ENCODE measurements at regions not wholly inside any gene's neighbourhood (a gene's known extent, or its start where the extent isn't known, plus 50 kb on each side); places are given as distances from the start of the nearest gene placed in this dataset.
"Not testable (repeated sequence)": the region's sequence is repeated elsewhere in the genome, so short reads cannot be mapped to it uniquely, and the experiment has no call there.

DNA sequence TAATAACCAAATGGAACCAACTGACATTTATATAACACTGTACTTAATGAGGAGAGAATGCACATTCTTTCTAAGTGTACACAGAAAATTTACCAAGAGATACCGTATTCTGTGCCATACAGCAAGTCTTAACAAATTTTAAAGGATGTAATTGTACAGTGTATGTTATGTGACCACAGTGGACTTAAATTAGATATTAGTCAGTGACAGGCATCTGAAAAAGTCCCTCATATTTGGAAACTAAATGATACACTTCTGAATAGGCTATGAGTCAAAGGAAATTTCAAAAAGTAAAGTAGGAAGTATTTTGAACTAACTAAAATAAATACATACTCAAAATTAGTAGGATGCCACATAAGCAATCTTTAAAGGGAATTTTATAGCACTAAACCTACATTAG lies 59.6 kb upstream of the P3H2 start:
- DNase-seq (no peak), ATAC-seq (ENCODE audit: low FRiP score in 2 of 2) (no peak)
- 78 to 83% methylated on average over 1 of the region's 1 CpG for WGBS, 2 donors
- Histone ChIP-seq H3K4me3 (no peak overlapping the region), H3K4me1 (no peaks in the 10 kb centered on the region), H3K27ac (no peak overlapping the region), H3K36me3 (no peaks in the 10 kb centered on the region), H3K27me3 (no peaks in the 10 kb centered on the region), H3K9me3 (no peaks in the 10 kb centered on the region)
- TF ChIP-seq EP300 (IDR thresholded peaks at IDR 0.05) (no peak), POLR2A (IDR thresholded peaks at IDR 0.05) (no peak), CTCF (IDR thresholded peaks at IDR 0.05) (no peak), POLR2AphosphoS5 (IDR thresholded peaks at IDR 0.05) (no peak)

GRCh38 chr3:190178779-190179178 lies 58.1 kb upstream of the P3H2 start:
- TF ChIP-seq CTCF (IDR thresholded peaks at IDR 0.05) (no peak), POLR2A (IDR thresholded peaks at IDR 0.05) (no peak), POLR2AphosphoS5 (IDR thresholded peaks at IDR 0.05) (no peak)
- H3K9me3 ChIP-seq = no peaks in the 10 kb centered on the region

DNA sequence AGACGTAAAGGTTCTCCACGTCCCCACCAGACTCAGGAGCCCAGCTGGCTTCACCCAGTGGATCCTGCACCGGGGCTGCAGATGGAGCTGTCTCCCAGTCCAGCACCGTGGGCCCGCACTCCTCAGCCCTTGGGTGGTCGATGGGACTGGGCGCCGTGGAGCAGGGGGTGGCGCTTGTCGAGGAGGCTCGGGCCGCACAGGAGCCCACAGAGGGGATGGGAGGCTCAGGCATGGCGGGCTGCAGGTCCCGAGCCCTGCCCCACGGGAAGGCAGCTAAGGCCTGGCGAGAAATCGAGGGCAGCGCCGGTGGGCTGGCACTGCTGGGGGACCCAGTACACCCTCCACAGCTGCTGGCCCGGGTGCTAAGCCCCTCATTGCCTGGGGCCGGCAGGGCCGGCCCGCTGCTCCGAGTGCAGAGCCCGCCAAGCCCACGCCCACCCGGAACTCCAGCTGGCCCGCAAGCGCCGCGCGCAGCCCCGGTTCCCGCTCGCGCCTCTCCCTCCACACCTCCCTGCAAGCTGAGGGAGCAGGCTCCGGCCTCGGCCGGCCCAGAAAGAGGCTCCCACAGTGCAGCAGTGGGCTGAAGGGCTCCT lies 56.3 kb upstream of the P3H2 start:
- not testable (repeated sequence) for H3K9me3 ChIP-seq; H3K4me1 ChIP-seq; H3K27me3 ChIP-seq; H3K27ac ChIP-seq; ATAC-seq (ENCODE audit: low FRiP score in 2 of 2); H3K4me3 ChIP-seq; H3K36me3 ChIP-seq
- WGBS, 2 donors = 93 to 96% methylated on average over 16 to 38 of the region's 39 CpGs
- peak in 1 of 2 donors; percentile 76 for DNase-seq

More at GRCh38 chr3:190178779-190179178, 58.1 kb upstream of the P3H2 start:
- 88 to 90% methylated on average over 2 of the region's 2 CpGs for WGBS, 2 donors
- Histone ChIP-seq H3K4me3 (no peak overlapping the region), H3K27me3 (no peaks in the 10 kb centered on the region), H3K36me3 (no peaks in the 10 kb centered on the region), H3K27ac (no peak overlapping the region), H3K4me1 (no peaks in the 10 kb centered on the region)
- ATAC-seq (ENCODE audit: low FRiP score in 2 of 2) = no peak
- no peak for DNase-seq

DNA sequence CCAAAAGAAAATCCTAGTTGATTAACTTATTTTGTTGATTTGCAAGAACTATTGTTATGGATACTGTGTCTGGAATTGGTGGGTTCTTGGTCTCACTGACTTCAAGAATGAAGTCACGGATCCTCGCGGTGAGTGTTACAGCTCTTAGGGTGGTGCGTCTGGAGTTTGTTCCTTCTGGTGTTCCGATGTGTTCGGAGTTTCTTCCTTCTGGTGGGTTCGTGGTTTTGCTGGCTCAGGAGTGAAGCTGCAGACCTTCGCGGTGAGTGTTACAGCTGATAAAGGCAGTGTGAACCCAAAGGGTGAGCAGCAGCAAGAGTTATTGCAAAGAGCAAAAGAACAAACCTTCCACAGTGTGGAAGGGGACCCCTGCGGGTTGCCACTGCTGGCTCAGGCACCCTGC lies 55.4 kb upstream of the P3H2 start:
- H3K27ac ChIP-seq; ATAC-seq (ENCODE audit: low FRiP score in 2 of 2); H3K27me3 ChIP-seq; H3K36me3 ChIP-seq; H3K9me3 ChIP-seq; H3K4me1 ChIP-seq; DNase-seq; H3K4me3 ChIP-seq: not testable (repeated sequence)
- 69 to 83% methylated on average over 10 of the region's 10 CpGs for WGBS, 2 donors

DNA sequence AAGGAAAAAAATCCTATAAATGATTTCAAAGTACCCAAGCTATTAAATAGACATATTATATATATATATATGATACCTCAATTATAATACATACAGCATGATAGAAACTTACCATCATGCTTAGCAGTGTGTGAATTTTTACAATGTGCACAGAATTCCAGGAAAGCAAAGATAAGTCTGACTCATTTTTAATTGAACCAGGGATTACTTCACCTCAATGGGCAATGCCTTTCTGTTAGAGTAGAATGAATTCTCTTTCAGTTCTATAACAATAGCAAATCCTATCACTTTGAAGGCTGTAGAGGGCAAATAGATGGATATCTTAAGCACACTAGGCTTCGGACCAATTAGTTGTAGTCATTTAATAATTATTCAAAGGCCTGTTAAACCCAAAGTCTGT lies 54.8 kb upstream of the P3H2 start:
- DNase-seq = no peak
- no peak overlapping the region for H3K4me3 ChIP-seq
- no peak for TF ChIP-seq POLR2A (IDR thresholded peaks at IDR 0.05)
- TF ChIP-seq EP300 (IDR thresholded peaks at IDR 0.05) = no peak
- no peak for TF ChIP-seq CTCF (IDR thresholded peaks at IDR 0.05)
- no peak for TF ChIP-seq POLR2AphosphoS5 (IDR thresholded peaks at IDR 0.05)
- no peaks in the 10 kb centered on the region for H3K36me3 ChIP-seq
- ATAC-seq (ENCODE audit: low FRiP score in 2 of 2) = no peak
- H3K4me1 ChIP-seq = no peaks in the 10 kb centered on the region
- no peaks in the 10 kb centered on the region for H3K27me3 ChIP-seq
- H3K27ac ChIP-seq = no peak overlapping the region
- no peaks in the 10 kb centered on the region for H3K9me3 ChIP-seq
- 96 to 100% methylated on average over 1 of the region's 1 CpG for WGBS, 2 donors

DNA sequence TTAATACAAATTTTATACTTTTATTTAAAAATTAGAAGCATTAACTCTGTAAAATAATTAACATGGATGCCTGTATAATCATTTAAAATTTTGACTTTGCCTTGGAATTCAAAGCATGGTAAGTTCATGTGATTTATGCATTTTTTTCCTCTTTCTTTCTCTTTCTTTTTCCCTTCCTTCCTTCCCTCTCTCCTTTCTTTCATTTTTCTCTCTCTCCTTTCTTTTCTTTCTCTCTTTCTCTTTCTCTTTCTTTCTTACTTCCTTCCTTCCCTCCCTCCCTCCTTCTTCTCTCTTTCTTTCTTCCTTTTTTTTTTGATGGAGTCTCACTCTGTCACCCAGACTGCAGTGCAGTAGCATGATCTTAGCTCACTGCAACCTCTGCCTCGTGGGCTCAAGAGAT lies 53.8 kb upstream of the P3H2 start:
- Histone ChIP-seq H3K4me1 (no peaks in the 10 kb centered on the region), H3K9me3 (no peaks in the 10 kb centered on the region), H3K27ac (no peak overlapping the region), H3K36me3 (no peaks in the 10 kb centered on the region), H3K27me3 (no peaks in the 10 kb centered on the region), H3K4me3 (no peak overlapping the region)
- TF ChIP-seq POLR2AphosphoS5 (IDR thresholded peaks at IDR 0.05) (no peak), CTCF (IDR thresholded peaks at IDR 0.05) (no peak), POLR2A (IDR thresholded peaks at IDR 0.05) (no peak), EP300 (IDR thresholded peaks at IDR 0.05) (no peak)
- DNase-seq (no peak), ATAC-seq (ENCODE audit: low FRiP score in 2 of 2) (no peak)
- 70% methylated on average over 1 of the region's 1 CpG for WGBS, 2 donors

Measured in upper lobe of left lung (tissue), 6 donors.